ENCODE measurements at regions not wholly inside any gene's neighbourhood (a gene's known extent, or its start where the extent isn't known, plus 50 kb on each side); places are given as distances from the start of the nearest gene placed in this dataset.

DNA sequence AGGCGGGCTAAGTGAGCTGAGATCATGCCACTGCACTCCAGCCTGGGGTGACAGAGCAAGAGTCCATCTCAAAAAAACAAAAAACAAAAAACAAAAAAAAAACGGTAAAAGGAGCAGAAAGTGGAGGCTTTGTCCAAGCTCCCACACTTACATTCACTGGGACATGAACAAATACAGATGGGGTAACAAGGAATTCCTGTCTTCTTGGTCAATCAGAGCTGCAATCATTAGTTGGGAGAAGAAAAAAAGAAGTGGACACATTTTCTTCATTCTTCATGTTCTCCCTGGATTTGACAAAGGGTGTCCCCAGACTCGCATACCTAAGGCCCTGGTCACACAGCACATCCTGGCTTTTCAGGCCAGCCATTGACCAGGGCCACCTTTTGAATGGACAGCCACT is 124.6 kb downstream of the SOCS6 start:
- TF ChIP-seq CTCF (IDR thresholded peaks at IDR 0.05), result no peak
- TF ChIP-seq POLR2A (IDR thresholded peaks at IDR 0.05), result no peak

Data from uterus (tissue), 2 donors.